Prostate gland (tissue), 2 donors: ENCODE measurements at regions not wholly inside any gene's neighbourhood (a gene's known extent, or its start where the extent isn't known, plus 50 kb on each side); places are given as distances from the start of the nearest gene placed in this dataset.

Experiments used
- DNase-seq: peaks from one replicate; pipeline ENCODE4 v3.0.0-alpha.2; 2019; ENCODE audit warnings: low spot score
- H3K27ac ChIP-seq, 2 donors: fragments of 200-600 bp; sonication (generic); 2 replicates each; pipeline ENCODE4 v1.5.1; 2017 to 2019
- H3K27me3 ChIP-seq: fragments of 200-600 bp; sonication (generic); replicated peaks from 2 replicates; pipeline ENCODE4 v1.5.1; 2019; ENCODE audit not compliant: insufficient read depth
- H3K36me3 ChIP-seq, 2 donors: fragments of 200-600 bp; sonication (generic); 1 replicate in 1 of 2; 2 replicates in 1 of 2; pipeline versions ENCODE4 v1.5.1 to v1.8.1; 2017 to 2019
- H3K4me1 ChIP-seq: fragments of 200-600 bp; sonication (generic); replicated peaks from 2 replicates; pipeline ENCODE4 v1.5.1; 2019
- H3K4me3 ChIP-seq, 2 donors: fragments of 200-600 bp; sonication (generic); 2 replicates each; pipeline ENCODE4 v1.5.1; 2017 to 2019
- H3K9me3 ChIP-seq: fragments of 200-600 bp; sonication (generic); 2 replicates; pipeline ENCODE4 v1.5.1; 2017
- CTCF ChIP-seq, 4 experiments: fragments of 200-600 bp in 2 of 4; fragments of 450-650 bp in 2 of 4; sonication (generic) in 2 of 4; IDR thresholded peaks; 1 replicate in 3 of 4; 2 replicates in 1 of 4; pipeline ENCODE4 v1.5.1; 2016 to 2019; ENCODE audit warnings: antibody characterized with exemption in 4 of 4, mild to moderate bottlenecking in 2 of 4, moderate library complexity in 2 of 4
- POLR2A ChIP-seq: fragments of 450-650 bp; IDR thresholded peaks from one replicate; pipeline ENCODE4 v1.6.1; 2016; ENCODE audit warnings: antibody characterized with exemption, mild to moderate bottlenecking
- POLR2AphosphoS5 ChIP-seq: sonication (generic); formaldehyde crosslinking; IDR thresholded peaks from one replicate; pipeline ENCODE4 v1.6.1; 2017; ENCODE audit warnings: antibody characterized with exemption
- WGBS: methylation state at CpG from one replicate; pipeline ENCODE4 v1.1.5; 2018; 5-methylcytosine and 5-hydroxymethylcytosine counted together
- intact Hi-C: fragments of 100-400 bp; cut with DNase I; formaldehyde crosslinking; loops from one replicate; pipeline ENCODE4 v1.14.2; 2022

- no peaks in the 10 kb centered on the region for H3K27me3 ChIP-seq
- 47% methylated on average over 2 of the region's 2 CpGs for WGBS
- no peaks in the 10 kb centered on the region for H3K36me3 ChIP-seq
- TF ChIP-seq CTCF (IDR thresholded peaks at IDR 0.05) (no peak), POLR2AphosphoS5 (no peak), POLR2A (no peak)
- no peaks in the 10 kb centered on the region for H3K4me1 ChIP-seq
- H3K9me3 ChIP-seq = no peaks in the 10 kb centered on the region
- no peak overlapping the region for H3K27ac ChIP-seq
- no peak for DNase-seq
- no peak overlapping the region for H3K4me3 ChIP-seq
- intact Hi-C loops = no loop called here
Measured at GRCh38 chr7:91412298-91412697, 148.1 kb downstream of the FZD1 start.

- H3K27ac ChIP-seq = no peak overlapping the region
- intact Hi-C loops = no loop called here
- no peaks in the 10 kb centered on the region for H3K4me1 ChIP-seq
- H3K9me3 ChIP-seq = no peaks in the 10 kb centered on the region
- 43% methylated on average over 2 of the region's 2 CpGs for WGBS
- no peaks in the 10 kb centered on the region for H3K36me3 ChIP-seq
- no peak for DNase-seq
- no peaks in the 10 kb centered on the region for H3K27me3 ChIP-seq
- H3K4me3 ChIP-seq = no peak overlapping the region
- TF ChIP-seq CTCF (IDR thresholded peaks at IDR 0.05) (no peak), POLR2A (no peak), POLR2AphosphoS5 (no peak)
Measured at GRCh38 chr7:91414734-91415133, 150.5 kb downstream of the FZD1 start.

- Histone ChIP-seq H3K4me3 (no peak overlapping the region), H3K27ac (no peak overlapping the region), H3K27me3 (no peaks in the 10 kb centered on the region), H3K9me3 (no peaks in the 10 kb centered on the region), H3K36me3 (no peaks in the 10 kb centered on the region), H3K4me1 (no peaks in the 10 kb centered on the region)
- 73% methylated on average over 4 of the region's 4 CpGs for WGBS
- no peak for DNase-seq
- TF ChIP-seq POLR2AphosphoS5 (no peak), POLR2A (no peak), CTCF (IDR thresholded peaks at IDR 0.05) (no peak)
- intact Hi-C loops = no loop called here
Measured at GRCh38 chr7:91416155-91416865, 152.1 kb downstream of the FZD1 start.

- no peaks in the 10 kb centered on the region for H3K4me1 ChIP-seq
- H3K27ac ChIP-seq = no peak overlapping the region
- no peaks in the 10 kb centered on the region for H3K36me3 ChIP-seq
- no peaks in the 10 kb centered on the region for H3K9me3 ChIP-seq
- intact Hi-C loops = no loop called here
- H3K27me3 ChIP-seq = no peaks in the 10 kb centered on the region
- 91% methylated on average over 4 of the region's 4 CpGs for WGBS
- no peak for DNase-seq
- TF ChIP-seq POLR2AphosphoS5 = no peak
- no peak for TF ChIP-seq CTCF (IDR thresholded peaks at IDR 0.05)
- TF ChIP-seq POLR2A = no peak
- H3K4me3 ChIP-seq = no peak overlapping the region
Measured at GRCh38 chr7:91420606-91421005, 156.4 kb downstream of the FZD1 start.

GRCh38 chr7:91421018-91421417, 156.8 kb downstream of the FZD1 start:
- intact Hi-C loops = no loop called here
- H3K36me3 ChIP-seq = no peaks in the 10 kb centered on the region
- no peaks in the 10 kb centered on the region for H3K9me3 ChIP-seq
- H3K4me3 ChIP-seq = no peak overlapping the region
- DNase-seq = no peak
- no peak for TF ChIP-seq CTCF (IDR thresholded peaks at IDR 0.05)
- no peak for TF ChIP-seq POLR2AphosphoS5
- TF ChIP-seq POLR2A = no peak
- H3K27ac ChIP-seq = no peak overlapping the region
- no peaks in the 10 kb centered on the region for H3K4me1 ChIP-seq
- no peaks in the 10 kb centered on the region for H3K27me3 ChIP-seq
- WGBS = 83% methylated on average over 7 of the region's 7 CpGs
